ENCODE measurements at regions not wholly inside any gene's neighbourhood (a gene's known extent, or its start where the extent isn't known, plus 50 kb on each side); places are given as distances from the start of the nearest gene placed in this dataset.

GRCh38 chr2:219718066-219718465, 90.6 kb downstream of the SLC4A3 start (continued):
- TF ChIP-seq CBFB (CRISPR knock-in tag; IDR thresholded peaks at IDR 0.05; ENCODE audit: low read depth) = no peak
- TF ChIP-seq ZBTB43 (CRISPR knock-in tag; IDR thresholded peaks at IDR 0.05) = no peak

GRCh38 chr2:219719521-219719920, 92.1 kb downstream of the SLC4A3 start:
- H3K36me3 Mint-ChIP-seq = no peaks in the 10 kb centered on the region
- TF ChIP-seq ATF2 (CRISPR knock-in tag; IDR thresholded peaks at IDR 0.05; ENCODE audit: borderline replicate concordance, low read depth) (no peak), PRRX2 (CRISPR knock-in tag; IDR thresholded peaks at IDR 0.05) (no peak), TEAD1 (CRISPR knock-in tag; IDR thresholded peaks at IDR 0.05) (no peak), SOX15 (CRISPR knock-in tag; IDR thresholded peaks at IDR 0.05) (no peak), ZNF219 (CRISPR knock-in tag; IDR thresholded peaks at IDR 0.05; ENCODE audit: borderline replicate concordance) (no peak), AR (CRISPR knock-in tag; IDR thresholded peaks at IDR 0.05) (no peak), JAZF1 (CRISPR knock-in tag; IDR thresholded peaks at IDR 0.05) (no peak), TP53 (CRISPR knock-in tag; IDR thresholded peaks at IDR 0.05) (no peak), NFE2L1 (CRISPR knock-in tag; IDR thresholded peaks at IDR 0.05) (no peak), ZBTB21 (CRISPR knock-in tag; IDR thresholded peaks at IDR 0.05; ENCODE audit: borderline replicate concordance) (no peak), ZNF232 (CRISPR knock-in tag; IDR thresholded peaks at IDR 0.05) (no peak), MYBL2 (CRISPR knock-in tag; IDR thresholded peaks at IDR 0.05) (no peak), ATF1 (CRISPR knock-in tag; IDR thresholded peaks at IDR 0.05) (no peak), ZNF263 (CRISPR knock-in tag; IDR thresholded peaks at IDR 0.05; ENCODE audit: low read depth) (no peak), ZBTB43 (CRISPR knock-in tag; IDR thresholded peaks at IDR 0.05) (no peak), ATF6 (CRISPR knock-in tag; IDR thresholded peaks at IDR 0.05) (no peak), SMAD3 (CRISPR knock-in tag; IDR thresholded peaks at IDR 0.05; ENCODE audit: borderline replicate concordance) (no peak), E2F1 (CRISPR knock-in tag; IDR thresholded peaks at IDR 0.05) (no peak)
- ATAC-seq (no peak), DNase-seq (ENCODE audit: low spot score) (no peak)
- POLR2A ChIA-PET = no interaction called here
- H3K4me3 Mint-ChIP-seq = no peak overlapping the region
- H3K27me3 Mint-ChIP-seq (ENCODE audit: low read depth) = peaks cover 5% of the 10 kb centered on the region; the same call in 1 of the 2 replicates
- no peaks in the 10 kb centered on the region for H3K4me1 Mint-ChIP-seq
- CTCF ChIA-PET = no interaction called here
- H3K9me3 Mint-ChIP-seq = peaks cover 8% of the 10 kb centered on the region
- H3K27ac Mint-ChIP-seq = no peak overlapping the region

All from WTC11 (cell line).